GM19043 (cell line): ENCODE measurements at regions not wholly inside any gene's neighbourhood (a gene's known extent, or its start where the extent isn't known, plus 50 kb on each side); places are given as distances from the start of the nearest gene placed in this dataset.
A peak's percentile ranks its signal among the peaks of the same experiment; 100 is the strongest.

Experiments used
- ATAC-seq: cut with Tn5 transposase; IDR thresholded peaks from one replicate; pipeline ENCODE4 v1.9.1; 2021; ENCODE audit warnings: low read depth; ENCODE audit not compliant: unreplicated experiment

GRCh38 chr17:12365805-12366204 lies 299.9 kb upstream of the MYOCD start:
- ATAC-seq = no peak

GRCh38 chr17:12369065-12369464 lies 296.6 kb upstream of the MYOCD start:
- no peak for ATAC-seq

GRCh38 chr17:12376276-12376675 lies 289.4 kb upstream of the MYOCD start:
- no peak for ATAC-seq

- ATAC-seq = no peak
These were observed 279.5 kb upstream of the MYOCD start for GRCh38 chr17:12386225-12386624.

- ATAC-seq = no peak
These were observed 277.5 kb upstream of the MYOCD start for GRCh38 chr17:12388226-12388625.

GRCh38 chr17:12389421-12389820 lies 276.3 kb upstream of the MYOCD start:
- no peak for ATAC-seq

GRCh38 chr17:12390631-12391030 lies 275.1 kb upstream of the MYOCD start:
- no peak for ATAC-seq

GRCh38 chr17:12391468-12391867 lies 274.2 kb upstream of the MYOCD start:
- ATAC-seq = no peak

- no peak for ATAC-seq
These were observed 269.8 kb upstream of the MYOCD start for GRCh38 chr17:12395733-12396354.

- no peak for ATAC-seq
These were observed 267.1 kb upstream of the MYOCD start for GRCh38 chr17:12398441-12399051.

- no peak for ATAC-seq
These were observed 262.6 kb upstream of the MYOCD start for GRCh38 chr17:12402963-12403622.

GRCh38 chr17:12403881-12404398 lies 261.8 kb upstream of the MYOCD start:
- ATAC-seq = no peak

GRCh38 chr17:12406623-12407215 lies 259.0 kb upstream of the MYOCD start:
- no peak for ATAC-seq

- ATAC-seq = no peak
These were observed 258.0 kb upstream of the MYOCD start for GRCh38 chr17:12407495-12408252.

GRCh38 chr17:12409082-12409481 lies 256.6 kb upstream of the MYOCD start:
- no peak for ATAC-seq

GRCh38 chr17:12410717-12411116 lies 255.0 kb upstream of the MYOCD start:
- no peak for ATAC-seq

- no peak for ATAC-seq
These were observed 250.7 kb upstream of the MYOCD start for GRCh38 chr17:12415031-12415430.

GRCh38 chr17:12421077-12421476 lies 244.6 kb upstream of the MYOCD start:
- no peak for ATAC-seq

- peak; percentile 60 for ATAC-seq
These were observed 243.9 kb upstream of the MYOCD start for GRCh38 chr17:12421646-12422306.

GRCh38 chr17:12422651-12423050 lies 243.0 kb upstream of the MYOCD start:
- ATAC-seq = no peak
